ENCODE measurements at regions not wholly inside any gene's neighbourhood (a gene's known extent, or its start where the extent isn't known, plus 50 kb on each side); places are given as distances from the start of the nearest gene placed in this dataset.
"Not testable (repeated sequence)": the region's sequence is repeated elsewhere in the genome, so short reads cannot be mapped to it uniquely, and the experiment has no call there.

GRCh38 chr3:159453036-159453435 is 535.6 kb upstream of the IL12A start:
- intact Hi-C loops (cut with DNase I): no loop called here
- ATAC-seq: no peak
- no peak for DNase-seq (ENCODE audit: missing footprints)

- ATAC-seq (no peak), DNase-seq (ENCODE audit: missing footprints) (no peak)
- intact Hi-C loops (cut with DNase I): no loop called here
Observed at GRCh38 chr3:159453945-159454344, 534.7 kb upstream of the IL12A start.

GRCh38 chr3:159455741-159456181 is 532.9 kb upstream of the IL12A start:
- DNase-seq (ENCODE audit: missing footprints) (no peak), ATAC-seq (no peak)
- intact Hi-C loops (cut with DNase I): no loop called here

- ATAC-seq (no peak), DNase-seq (ENCODE audit: missing footprints) (no peak)
- intact Hi-C loops (cut with DNase I): no loop called here
Observed at GRCh38 chr3:159458010-159458409, 530.6 kb upstream of the IL12A start.

- ATAC-seq: no peak
- intact Hi-C loops (cut with DNase I): no loop called here
- DNase-seq (ENCODE audit: missing footprints): no peak
Observed at GRCh38 chr3:159458982-159459381, 529.7 kb upstream of the IL12A start.

- no peak for ATAC-seq
- no peak for DNase-seq (ENCODE audit: missing footprints)
- intact Hi-C loops (cut with DNase I): no loop called here
Observed at GRCh38 chr3:159472611-159473010, 516.0 kb upstream of the IL12A start.

GRCh38 chr3:159473206-159473605 is 515.4 kb upstream of the IL12A start:
- ATAC-seq: no peak
- intact Hi-C loops (cut with DNase I): no loop called here

GRCh38 chr3:159480046-159480445 is 508.6 kb upstream of the IL12A start:
- no peak for ATAC-seq
- DNase-seq (ENCODE audit: missing footprints): no peak
- intact Hi-C loops (cut with DNase I): no loop called here

More at GRCh38 chr3:159473206-159473605, 515.4 kb upstream of the IL12A start:
- no peak for DNase-seq (ENCODE audit: missing footprints)

- ATAC-seq (no peak), DNase-seq (ENCODE audit: missing footprints) (no peak)
- intact Hi-C loops (cut with DNase I): no loop called here
Observed at GRCh38 chr3:159482241-159482993, 506.2 kb upstream of the IL12A start.

- ATAC-seq (no peak), DNase-seq (ENCODE audit: missing footprints) (no peak)
- intact Hi-C loops (cut with DNase I): no loop called here
Observed at GRCh38 chr3:159482994-159483367, 505.7 kb upstream of the IL12A start.

GRCh38 chr3:159486580-159486979 is 502.1 kb upstream of the IL12A start:
- ATAC-seq (no peak), DNase-seq (ENCODE audit: missing footprints) (no peak)
- intact Hi-C loops (cut with DNase I): no loop called here

- no peak for ATAC-seq
- DNase-seq (ENCODE audit: missing footprints): no peak
- intact Hi-C loops (cut with DNase I): no loop called here
Observed at GRCh38 chr3:159487304-159487703, 501.3 kb upstream of the IL12A start.

- no peak for ATAC-seq
- intact Hi-C loops (cut with DNase I): no loop called here
Observed at GRCh38 chr3:159488602-159489001, 500.0 kb upstream of the IL12A start.

GRCh38 chr3:159497361-159497760 is 491.3 kb upstream of the IL12A start:
- ATAC-seq: no peak
- no peak for DNase-seq (ENCODE audit: missing footprints)
- intact Hi-C loops (cut with DNase I): no loop called here

More at GRCh38 chr3:159488602-159489001, 500.0 kb upstream of the IL12A start:
- no peak for DNase-seq (ENCODE audit: missing footprints)

GRCh38 chr3:159499031-159499793 is 489.4 kb upstream of the IL12A start:
- intact Hi-C loops (cut with DNase I): no loop called here
- ATAC-seq: no peak
- no peak for DNase-seq (ENCODE audit: missing footprints)

- intact Hi-C loops (cut with DNase I): no loop called here
- no peak for ATAC-seq
- no peak for DNase-seq (ENCODE audit: missing footprints)
Observed at GRCh38 chr3:159501029-159501428, 487.6 kb upstream of the IL12A start.

- intact Hi-C loops (cut with DNase I): no loop called here
- ATAC-seq: no peak
- no peak for DNase-seq (ENCODE audit: missing footprints)
Observed at GRCh38 chr3:159502986-159503385, 485.6 kb upstream of the IL12A start.

GRCh38 chr3:159510988-159511387 is 477.6 kb upstream of the IL12A start:
- ATAC-seq; intact Hi-C loops (cut with DNase I); DNase-seq (ENCODE audit: missing footprints): not testable (repeated sequence)

- intact Hi-C loops (cut with DNase I): no loop called here
- DNase-seq (ENCODE audit: missing footprints): no peak
- no peak for ATAC-seq
Observed at GRCh38 chr3:159513444-159513843, 475.2 kb upstream of the IL12A start.

- intact Hi-C loops (cut with DNase I): no loop called here
- ATAC-seq: no peak
Observed at GRCh38 chr3:159513867-159514380, 474.7 kb upstream of the IL12A start.

More at GRCh38 chr3:159513867-159514380, 474.7 kb upstream of the IL12A start:
- DNase-seq (ENCODE audit: missing footprints): no peak
